Small intestine (tissue), 7 donors: ENCODE measurements at regions not wholly inside any gene's neighbourhood (a gene's known extent, or its start where the extent isn't known, plus 50 kb on each side); places are given as distances from the start of the nearest gene placed in this dataset.

Source experiments
- DNase-seq, 2 donors: peaks; one replicate each; pipeline versions ENCODE4 v3.0.0 to v3.0.0-alpha.2; 2013
- FAIRE-seq: peaks from 2 replicates; lab custom pipeline; 2012; peaks lifted over from hg19 to GRCh38; lab: Jason Lieb, UNC
- H3K27ac ChIP-seq, 3 donors: one replicate each; pipeline ENCODE4 v1.5.1; 2013; ENCODE audit warnings: low read length in 2 of 3, mild to moderate bottlenecking in 2 of 3, control low read depth in 1 of 3, inconsistent platforms in 1 of 3, low read depth in 1 of 3, moderate library complexity in 1 of 3
- H3K27me3 ChIP-seq, 3 donors: one replicate each; pipeline ENCODE4 v1.6.1; 2013; ENCODE audit warnings: low read length in 3 of 3, inconsistent platforms in 1 of 3; ENCODE audit not compliant: control insufficient read depth in 3 of 3, insufficient read depth in 3 of 3
- H3K36me3 ChIP-seq, 3 donors: one replicate each; pipeline ENCODE4 v1.6.1; 2013; ENCODE audit warnings: low read length in 3 of 3, inconsistent platforms in 1 of 3, low read depth in 1 of 3, mild to moderate bottlenecking in 1 of 3, moderate library complexity in 1 of 3; ENCODE audit not compliant: control insufficient read depth in 3 of 3, insufficient read depth in 2 of 3
- H3K4me1 ChIP-seq, 3 donors: one replicate each; pipeline ENCODE4 v1.6.1; 2013; ENCODE audit warnings: low read length in 2 of 3, inconsistent platforms in 1 of 3, low read depth in 1 of 3, mild to moderate bottlenecking in 1 of 3, moderate library complexity in 1 of 3; ENCODE audit not compliant: control insufficient read depth in 3 of 3, insufficient read depth in 2 of 3
- H3K4me3 ChIP-seq, 3 donors: one replicate each; pipeline ENCODE4 v1.5.1; 2013; ENCODE audit warnings: low read length in 3 of 3, control low read depth in 1 of 3, inconsistent platforms in 1 of 3, low read depth in 1 of 3, mild to moderate bottlenecking in 1 of 3, moderate library complexity in 1 of 3
- H3K9me3 ChIP-seq, 2 donors: one replicate each; pipeline ENCODE4 v1.6.1; 2013; ENCODE audit warnings: low read depth in 1 of 2, low read length in 1 of 2; ENCODE audit not compliant: control insufficient read depth in 2 of 2, insufficient read depth in 1 of 2
- WGBS, 3 donors: extraction: QIAGEN DNeasy Blood & Tissue Kit; methylation state at CpG; one replicate each; pipeline ENCODE4 v1.1.7; 2013; 5-methylcytosine and 5-hydroxymethylcytosine counted together
- donor health status: healthy with polysubstance abuse.
- donor health status: control.
- donor health status: control.
- donor health status: Bipolar disorder and iron deficiency.
- donor health status: healthy.

GRCh38 chr7:21107101-21107500 is 320.4 kb upstream of the SP8 start:
- DNase-seq (no peak), FAIRE-seq (no peak)
- H3K27me3 ChIP-seq, result no peaks in the 10 kb centered on the region
- no peaks in the 10 kb centered on the region for H3K9me3 ChIP-seq
- H3K27ac ChIP-seq, result no peak overlapping the region
- no peak overlapping the region for H3K4me3 ChIP-seq
- WGBS, 3 donors, result 81 to 95% (median 81%) methylated on average over 4 of the region's 4 CpGs
- peaks cover 0 to 9% (median 0%) of the 10 kb centered on the region in 3 donors for H3K4me1 ChIP-seq
- no peaks in the 10 kb centered on the region for H3K36me3 ChIP-seq

GRCh38 chr7:21108182-21108581 is 319.7 kb upstream of the SP4 start:
- Histone ChIP-seq H3K4me3 (no peak overlapping the region), H3K4me1 (peaks cover 0 to 9% (median 0%) of the 10 kb centered on the region in 3 donors), H3K27ac (no peak overlapping the region), H3K27me3 (no peaks in the 10 kb centered on the region), H3K36me3 (no peaks in the 10 kb centered on the region), H3K9me3 (no peaks in the 10 kb centered on the region)
- 25 to 67% (median 36%) methylated on average over 4 of the region's 4 CpGs for WGBS, 3 donors
- DNase-seq (peak in 1 of 2 donors; percentile 13), FAIRE-seq (no peak)

GRCh38 chr7:21113609-21114415 is 314.1 kb upstream of the SP4 start:
- Histone ChIP-seq H3K4me1 (no peaks in the 10 kb centered on the region), H3K4me3 (no peak overlapping the region), H3K36me3 (no peaks in the 10 kb centered on the region), H3K27ac (no peak overlapping the region), H3K9me3 (no peaks in the 10 kb centered on the region), H3K27me3 (no peaks in the 10 kb centered on the region)
- WGBS, 3 donors, result 82 to 92% (median 84%) methylated on average over 5 of the region's 5 CpGs
- FAIRE-seq, result no peak
- no peak for DNase-seq

GRCh38 chr7:21123586-21123985 is 304.3 kb upstream of the SP4 start:
- H3K4me3 ChIP-seq, result no peak overlapping the region
- FAIRE-seq (no peak), DNase-seq (no peak)
- WGBS, 3 donors, result 46 to 71% (median 48%) methylated on average over 1 of the region's 1 CpG
- no peaks in the 10 kb centered on the region for H3K36me3 ChIP-seq
- H3K27me3 ChIP-seq, result peaks cover 0 to 3% (median 0%) of the 10 kb centered on the region in 3 donors
- H3K4me1 ChIP-seq, result no peaks in the 10 kb centered on the region
- H3K27ac ChIP-seq, result no peak overlapping the region
- H3K9me3 ChIP-seq, result no peaks in the 10 kb centered on the region

- no peak overlapping the region for H3K4me3 ChIP-seq
- WGBS, 3 donors, result 73 to 88% (median 74%) methylated on average over 6 of the region's 6 CpGs
- FAIRE-seq (no peak), DNase-seq (no peak)
- H3K36me3 ChIP-seq, result no peaks in the 10 kb centered on the region
- no peaks in the 10 kb centered on the region for H3K4me1 ChIP-seq
- H3K27me3 ChIP-seq, result peaks cover 0 to 3% (median 0%) of the 10 kb centered on the region in 3 donors
- H3K27ac ChIP-seq, result no peak overlapping the region
- H3K9me3 ChIP-seq, result no peaks in the 10 kb centered on the region
Observed at GRCh38 chr7:21125297-21125696, 302.6 kb upstream of the SP4 start.

- DNase-seq (no peak), FAIRE-seq (no peak)
- H3K4me1 ChIP-seq, result no peaks in the 10 kb centered on the region
- 39 to 50% (median 42%) methylated on average over 8 of the region's 8 CpGs for WGBS, 3 donors
- peaks cover 0 to 3% (median 0%) of the 10 kb centered on the region in 3 donors for H3K27me3 ChIP-seq
- H3K9me3 ChIP-seq, result no peaks in the 10 kb centered on the region
- H3K4me3 ChIP-seq, result no peak overlapping the region
- H3K27ac ChIP-seq, result no peak overlapping the region
- no peaks in the 10 kb centered on the region for H3K36me3 ChIP-seq
Observed at GRCh38 chr7:21128062-21128817, 299.6 kb upstream of the SP4 start.

GRCh38 chr7:21131897-21132296 is 296.0 kb upstream of the SP4 start:
- Histone ChIP-seq H3K9me3 (no peaks in the 10 kb centered on the region), H3K4me1 (no peaks in the 10 kb centered on the region), H3K4me3 (no peak overlapping the region), H3K27me3 (no peaks in the 10 kb centered on the region), H3K27ac (no peak overlapping the region), H3K36me3 (no peaks in the 10 kb centered on the region)
- DNase-seq, result no peak
- 70 to 84% (median 82%) methylated on average over 1 of the region's 1 CpG for WGBS, 3 donors
- FAIRE-seq, result no peak

- H3K27ac ChIP-seq, result no peak overlapping the region
- WGBS, 3 donors, result 78 to 91% (median 80%) methylated on average over 2 of the region's 2 CpGs
- H3K4me1 ChIP-seq, result no peaks in the 10 kb centered on the region
- H3K9me3 ChIP-seq, result no peaks in the 10 kb centered on the region
- no peaks in the 10 kb centered on the region for H3K27me3 ChIP-seq
- no peak for FAIRE-seq
- no peak overlapping the region for H3K4me3 ChIP-seq
- DNase-seq, result no peak
- H3K36me3 ChIP-seq, result no peaks in the 10 kb centered on the region
Observed at GRCh38 chr7:21134631-21135030, 293.3 kb upstream of the SP4 start.
